Activated B cell treated with CpG ODN at 0.5 μM for 24 hours (primary cell): ENCODE measurements at regions not wholly inside any gene's neighbourhood (a gene's known extent, or its start where the extent isn't known, plus 50 kb on each side); places are given as distances from the start of the nearest gene placed in this dataset.

Experiments
- ATAC-seq: fragments of 200-7000 bp; cut with Tn5 transposase; one replicate; pipeline ENCODE4 v1.10.0; 2021; ENCODE audit warnings: low read depth, mild to moderate bottlenecking, moderate library complexity
- CTCF ChIA-PET: fragments of 350-600 bp; sonication (Branson Sonifier 250); formaldehyde crosslinking; loops from one replicate; lab custom pipeline; 2021; ENCODE audit warnings: antibody characterized with exemption; lab: Charles Lee
- POLR2A ChIA-PET: fragments of 350-600 bp; sonication (Branson Sonifier 250); formaldehyde crosslinking; loops from one replicate; lab custom pipeline; 2021; ENCODE audit warnings: antibody characterized with exemption; lab: Charles Lee
- DNase-seq: peaks from one replicate; pipeline ENCODE4 v3.0.0; 2022
- H3K27ac Mint-ChIP-seq: one replicate; pipeline ENCODE4 v1.8.0; 2020; ENCODE audit warnings: mixed read lengths
- H3K27me3 Mint-ChIP-seq: one replicate; pipeline ENCODE4 v1.8.0; 2021; ENCODE audit warnings: mixed read lengths
- H3K36me3 Mint-ChIP-seq: one replicate; pipeline ENCODE4 v1.8.0; 2021; ENCODE audit warnings: low read depth, mixed read lengths
- H3K4me1 Mint-ChIP-seq: one replicate; pipeline ENCODE4 v1.8.0; 2021; ENCODE audit warnings: mixed read lengths
- H3K4me3 Mint-ChIP-seq: one replicate; pipeline ENCODE4 v1.8.0; 2020; ENCODE audit warnings: mild to moderate bottlenecking, mixed read lengths
- H3K9me3 Mint-ChIP-seq: one replicate; pipeline ENCODE4 v1.8.0; 2020; ENCODE audit warnings: mixed read lengths
- CTCF ChIP-seq: fragments of 200-600 bp; IDR thresholded peaks from one replicate; pipeline ENCODE4 v1.8.0; 2022; ENCODE audit warnings: antibody characterized with exemption, mild to moderate bottlenecking
- intact Hi-C: fragments of 100-400 bp; cut with micrococcal nuclease; formaldehyde crosslinking; loops from one replicate; pipeline ENCODE4 v1.15.1; 2024

- H3K27me3 Mint-ChIP-seq = peaks cover 2% of the 10 kb centered on the region
- no peaks in the 10 kb centered on the region for H3K36me3 Mint-ChIP-seq
- intact Hi-C loops = no loop called here
- DNase-seq (no peak), ATAC-seq (no peak)
- no peak overlapping the region for H3K4me3 Mint-ChIP-seq
- no peak overlapping the region for H3K27ac Mint-ChIP-seq
- TF ChIP-seq CTCF = no peak
- ChIA-PET CTCF (no interaction called here), POLR2A (no interaction called here)
- no peaks in the 10 kb centered on the region for H3K4me1 Mint-ChIP-seq
- H3K9me3 Mint-ChIP-seq = no peaks in the 10 kb centered on the region
These were observed 188.9 kb upstream of the ZBED5 start for GRCh38 chr11:11046781-11047180.

- TF ChIP-seq CTCF = no peak
- Mint-ChIP-seq H3K36me3 (no peaks in the 10 kb centered on the region), H3K4me3 (no peak overlapping the region), H3K27me3 (peaks cover 2% of the 10 kb centered on the region), H3K4me1 (no peaks in the 10 kb centered on the region), H3K27ac (no peak overlapping the region), H3K9me3 (no peaks in the 10 kb centered on the region)
- DNase-seq (no peak), ATAC-seq (no peak)
- ChIA-PET POLR2A (no interaction called here), CTCF (no interaction called here)
- intact Hi-C loops = no loop called here
These were observed 187.5 kb upstream of the ZBED5 start for GRCh38 chr11:11045156-11045930.

GRCh38 chr11:11044137-11044855 is 186.4 kb upstream of the ZBED5 start:
- ChIA-PET POLR2A (no interaction called here), CTCF (no interaction called here)
- Mint-ChIP-seq H3K9me3 (no peaks in the 10 kb centered on the region), H3K27me3 (peaks cover 2% of the 10 kb centered on the region), H3K4me3 (no peak overlapping the region), H3K36me3 (no peaks in the 10 kb centered on the region), H3K27ac (no peak overlapping the region), H3K4me1 (no peaks in the 10 kb centered on the region)
- ATAC-seq (no peak), DNase-seq (no peak)
- no peak for TF ChIP-seq CTCF
- intact Hi-C loops = no loop called here

GRCh38 chr11:11043721-11044120 is 185.9 kb upstream of the ZBED5 start:
- ChIA-PET POLR2A (no interaction called here), CTCF (no interaction called here)
- ATAC-seq (no peak), DNase-seq (no peak)
- H3K9me3 Mint-ChIP-seq = no peaks in the 10 kb centered on the region
- no peaks in the 10 kb centered on the region for H3K36me3 Mint-ChIP-seq
- H3K27me3 Mint-ChIP-seq = peaks cover 2% of the 10 kb centered on the region
- no peaks in the 10 kb centered on the region for H3K4me1 Mint-ChIP-seq
- H3K4me3 Mint-ChIP-seq = no peak overlapping the region
- no peak overlapping the region for H3K27ac Mint-ChIP-seq
- intact Hi-C loops = no loop called here
- no peak for TF ChIP-seq CTCF

GRCh38 chr11:11039208-11039965 is 181.5 kb upstream of the ZBED5 start:
- DNase-seq = no peak
- Mint-ChIP-seq H3K36me3 (no peaks in the 10 kb centered on the region), H3K4me1 (no peaks in the 10 kb centered on the region), H3K27ac (no peak overlapping the region), H3K27me3 (peaks cover 10% of the 10 kb centered on the region), H3K9me3 (no peaks in the 10 kb centered on the region), H3K4me3 (no peak overlapping the region)
- ChIA-PET POLR2A (no interaction called here), CTCF (interaction anchor here (4.4 to 5.2 kb wide), 2 partner anchors 11 to 748 kb away, joined by 30 to 33 read pairs; no protein-coding TSS in a partner anchor)
- no peak for ATAC-seq
- intact Hi-C loops = loop anchor here (5.0 to 10.0 kb wide), 2 partner anchors 1003 to 1245 kb away; no protein-coding TSS in a partner anchor
- no peak for TF ChIP-seq CTCF
